SK-N-SH treated with all-trans-retinoic acid at 6 μM for 48 hours (cell line): ENCODE measurements at regions not wholly inside any gene's neighbourhood (a gene's known extent, or its start where the extent isn't known, plus 50 kb on each side); places are given as distances from the start of the nearest gene placed in this dataset.

Source experiments
- ATAC-seq: fragments of 200-7000 bp; cut with Tn5 transposase; 3 replicates; pipeline ENCODE4 v1.9.1; 2020; ENCODE audit warnings: mild to moderate bottlenecking, moderate library complexity
- ARNTL ChIP-seq: fragments of 450-650 bp; formaldehyde crosslinking; IDR thresholded peaks from 2 replicates; pipeline ENCODE4 v1.5.0; 2020; ENCODE audit warnings: low read depth, mild to moderate bottlenecking, moderate library complexity, borderline replicate concordance
- CSDC2 ChIP-seq: fragments of 250-450 bp; sonication (Bioruptor Pico); IDR thresholded peaks from 2 replicates; pipeline ENCODE4 v1.5.0; 2020; ENCODE audit warnings: mild to moderate bottlenecking, moderate library complexity
- CSRNP3 ChIP-seq: fragments of 250-450 bp; sonication (Bioruptor Pico); IDR thresholded peaks from 2 replicates; pipeline ENCODE4 v1.5.1; 2021; ENCODE audit warnings: mild to moderate bottlenecking, moderate library complexity
- ESRRG ChIP-seq: fragments of 250-450 bp; sonication (Bioruptor Pico); IDR thresholded peaks from 2 replicates; pipeline ENCODE4 v1.6.1; 2021; ENCODE audit warnings: mild to moderate bottlenecking
- GLIS3 ChIP-seq: fragments of 250-450 bp; sonication (Bioruptor Pico); IDR thresholded peaks from 2 replicates; pipeline ENCODE4 v1.5.0; 2020; ENCODE audit warnings: mild to moderate bottlenecking, moderate library complexity
- ISL1 ChIP-seq: fragments of 250-450 bp; sonication (Bioruptor Pico); IDR thresholded peaks from 2 replicates; pipeline ENCODE4 v2.1.2; 2022; ENCODE audit warnings: mild to moderate bottlenecking, moderate library complexity
- OSR1 ChIP-seq: fragments of 250-450 bp; sonication (Bioruptor Pico); IDR thresholded peaks from 2 replicates; pipeline ENCODE4 v1.8.0; 2022; ENCODE audit warnings: moderate library complexity, mild to moderate bottlenecking, inconsistent platforms
- PPARA ChIP-seq: fragments of 250-450 bp; sonication (Bioruptor Pico); IDR thresholded peaks from 2 replicates; pipeline ENCODE4 v1.5.0; 2020; ENCODE audit warnings: mild to moderate bottlenecking, borderline replicate concordance
- RARB ChIP-seq: fragments of 250-450 bp; sonication (Bioruptor Pico); IDR thresholded peaks from 2 replicates; pipeline ENCODE4 v1.8.0; 2021; ENCODE audit warnings: mild to moderate bottlenecking, moderate library complexity
- SNAI2 ChIP-seq: fragments of 250-450 bp; sonication (Bioruptor Pico); IDR thresholded peaks from 2 replicates; pipeline ENCODE4 v1.5.0; 2020; ENCODE audit warnings: mild to moderate bottlenecking, moderate library complexity
- TCF4 ChIP-seq: fragments of 250-450 bp; sonication (Bioruptor Pico); IDR thresholded peaks from 2 replicates; pipeline ENCODE4 v1.8.0; 2021; ENCODE audit warnings: mild to moderate bottlenecking, moderate library complexity, borderline replicate concordance
- TOX ChIP-seq: fragments of 250-450 bp; sonication (Bioruptor Pico); IDR thresholded peaks from 2 replicates; pipeline ENCODE4 v1.8.0; 2021; ENCODE audit warnings: mild to moderate bottlenecking, moderate library complexity, borderline replicate concordance
- ZC3H10 ChIP-seq: fragments of 250-450 bp; sonication (Bioruptor Pico); IDR thresholded peaks from 2 replicates; pipeline ENCODE4 v1.5.1; 2021; ENCODE audit warnings: mild to moderate bottlenecking, moderate library complexity
- ZFP3 ChIP-seq: fragments of 250-450 bp; sonication (Bioruptor Pico); IDR thresholded peaks from 2 replicates; pipeline ENCODE4 v1.5.0; 2020; ENCODE audit warnings: mild to moderate bottlenecking, moderate library complexity
- ZFP30 ChIP-seq: fragments of 450-650 bp; formaldehyde crosslinking; IDR thresholded peaks from 2 replicates; pipeline ENCODE4 v1.5.0; 2022; ENCODE audit warnings: mild to moderate bottlenecking, moderate library complexity
- ZNF565 ChIP-seq: fragments of 450-650 bp; formaldehyde crosslinking; conservative IDR thresholded peaks from 2 replicates; pipeline ENCODE4 v1.5.0; 2020; ENCODE audit warnings: low read depth, mild to moderate bottlenecking, moderate library complexity
- ZNF70 ChIP-seq: fragments of 450-650 bp; formaldehyde crosslinking; IDR thresholded peaks from 2 replicates; pipeline ENCODE4 v1.5.0; 2020; ENCODE audit warnings: mild to moderate bottlenecking, moderate library complexity
- ZNF8 ChIP-seq: fragments of 450-650 bp; formaldehyde crosslinking; IDR thresholded peaks from 2 replicates; pipeline ENCODE4 v1.5.0; 2020; ENCODE audit warnings: mild to moderate bottlenecking, moderate library complexity
- TF ChIP-seq, protein P1 (sequence below): fragments of 250-450 bp; sonication (Bioruptor Pico); IDR thresholded peaks from 2 replicates; pipeline ENCODE4 v1.8.0; 2020; ENCODE audit warnings: mild to moderate bottlenecking, moderate library complexity, borderline replicate concordance
- TF ChIP-seq, protein P2 (sequence below): fragments of 250-450 bp; sonication (Bioruptor Pico); IDR thresholded peaks from 2 replicates; pipeline ENCODE4 v1.5.1; 2020; ENCODE audit warnings: low read depth, mild to moderate bottlenecking, moderate library complexity
- TF ChIP-seq, protein P3 (sequence below): fragments of 250-450 bp; sonication (Bioruptor Pico); IDR thresholded peaks from 2 replicates; pipeline ENCODE4 v1.5.0; 2020; ENCODE audit warnings: mild to moderate bottlenecking, moderate library complexity

GRCh38 chr3:40745381-40746106 lies 220.8 kb downstream of the ZNF621 start:
- no peak for ATAC-seq
- TF ChIP-seq ARNTL (CRISPR knock-in tag) (no peak), ISL1 (CRISPR knock-in tag) (no peak), ZNF565 (CRISPR knock-in tag) (no peak), ZFP3 (CRISPR knock-in tag) (no peak), TCF4 (CRISPR knock-in tag) (no peak), RARB (CRISPR knock-in tag) (no peak), ESRRG (CRISPR knock-in tag) (no peak), SNAI2 (CRISPR knock-in tag) (no peak), OSR1 (no peak), ZNF8 (no peak)
- TF ChIP-seq, all 23 proteins: peak for 0

DNA sequence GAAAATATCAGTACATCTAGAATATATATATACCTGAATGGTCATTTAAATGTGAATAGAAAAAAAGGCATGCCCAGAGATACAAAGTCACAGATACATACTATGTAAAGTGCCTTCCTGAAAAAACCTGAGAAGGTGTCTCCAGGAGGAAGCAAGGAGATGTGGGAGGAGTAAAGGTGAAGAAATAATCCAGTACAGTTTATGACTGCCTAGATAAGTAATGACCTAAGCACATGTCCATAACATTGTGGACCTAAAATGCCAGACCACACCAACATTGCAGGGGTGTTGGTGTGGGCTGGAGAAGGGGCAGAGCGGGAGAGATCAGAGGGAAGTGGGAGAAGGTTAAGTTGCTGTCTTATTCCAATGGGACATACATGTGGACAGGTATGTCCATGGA lies 226.9 kb downstream of the ZNF621 start:
- no peak for ATAC-seq
- TF ChIP-seq OSR1 (no peak), CSRNP3 (CRISPR knock-in tag) (no peak), TCF4 (CRISPR knock-in tag) (no peak), ARNTL (CRISPR knock-in tag) (no peak), ZNF565 (CRISPR knock-in tag) (no peak), ZFP3 (CRISPR knock-in tag) (no peak), SNAI2 (CRISPR knock-in tag) (no peak), TOX (CRISPR knock-in tag) (no peak), ZC3H10 (CRISPR knock-in tag) (no peak), CSDC2 (CRISPR knock-in tag) (no peak), GLIS3 (CRISPR knock-in tag) (no peak), PPARA (no peak), ZFP30 (CRISPR knock-in tag) (no peak), ZNF70 (CRISPR knock-in tag) (no peak), ISL1 (CRISPR knock-in tag) (no peak)
- TF ChIP-seq, protein P1, sequence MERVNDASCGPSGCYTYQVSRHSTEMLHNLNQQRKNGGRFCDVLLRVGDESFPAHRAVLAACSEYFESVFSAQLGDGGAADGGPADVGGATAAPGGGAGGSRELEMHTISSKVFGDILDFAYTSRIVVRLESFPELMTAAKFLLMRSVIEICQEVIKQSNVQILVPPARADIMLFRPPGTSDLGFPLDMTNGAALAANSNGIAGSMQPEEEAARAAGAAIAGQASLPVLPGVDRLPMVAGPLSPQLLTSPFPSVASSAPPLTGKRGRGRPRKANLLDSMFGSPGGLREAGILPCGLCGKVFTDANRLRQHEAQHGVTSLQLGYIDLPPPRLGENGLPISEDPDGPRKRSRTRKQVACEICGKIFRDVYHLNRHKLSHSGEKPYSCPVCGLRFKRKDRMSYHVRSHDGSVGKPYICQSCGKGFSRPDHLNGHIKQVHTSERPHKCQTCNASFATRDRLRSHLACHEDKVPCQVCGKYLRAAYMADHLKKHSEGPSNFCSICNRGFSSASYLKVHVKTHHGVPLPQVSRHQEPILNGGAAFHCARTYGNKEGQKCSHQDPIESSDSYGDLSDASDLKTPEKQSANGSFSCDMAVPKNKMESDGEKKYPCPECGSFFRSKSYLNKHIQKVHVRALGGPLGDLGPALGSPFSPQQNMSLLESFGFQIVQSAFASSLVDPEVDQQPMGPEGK (CRISPR knock-in tag), result no peak
- TF ChIP-seq, protein P2, sequence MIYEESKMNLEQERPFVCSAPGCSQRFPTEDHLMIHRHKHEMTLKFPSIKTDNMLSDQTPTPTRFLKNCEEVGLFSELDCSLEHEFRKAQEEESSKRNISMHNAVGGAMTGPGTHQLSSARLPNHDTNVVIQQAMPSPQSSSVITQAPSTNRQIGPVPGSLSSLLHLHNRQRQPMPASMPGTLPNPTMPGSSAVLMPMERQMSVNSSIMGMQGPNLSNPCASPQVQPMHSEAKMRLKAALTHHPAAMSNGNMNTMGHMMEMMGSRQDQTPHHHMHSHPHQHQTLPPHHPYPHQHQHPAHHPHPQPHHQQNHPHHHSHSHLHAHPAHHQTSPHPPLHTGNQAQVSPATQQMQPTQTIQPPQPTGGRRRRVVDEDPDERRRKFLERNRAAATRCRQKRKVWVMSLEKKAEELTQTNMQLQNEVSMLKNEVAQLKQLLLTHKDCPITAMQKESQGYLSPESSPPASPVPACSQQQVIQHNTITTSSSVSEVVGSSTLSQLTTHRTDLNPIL (CRISPR knock-in tag), result no peak
- TF ChIP-seq, protein P3, sequence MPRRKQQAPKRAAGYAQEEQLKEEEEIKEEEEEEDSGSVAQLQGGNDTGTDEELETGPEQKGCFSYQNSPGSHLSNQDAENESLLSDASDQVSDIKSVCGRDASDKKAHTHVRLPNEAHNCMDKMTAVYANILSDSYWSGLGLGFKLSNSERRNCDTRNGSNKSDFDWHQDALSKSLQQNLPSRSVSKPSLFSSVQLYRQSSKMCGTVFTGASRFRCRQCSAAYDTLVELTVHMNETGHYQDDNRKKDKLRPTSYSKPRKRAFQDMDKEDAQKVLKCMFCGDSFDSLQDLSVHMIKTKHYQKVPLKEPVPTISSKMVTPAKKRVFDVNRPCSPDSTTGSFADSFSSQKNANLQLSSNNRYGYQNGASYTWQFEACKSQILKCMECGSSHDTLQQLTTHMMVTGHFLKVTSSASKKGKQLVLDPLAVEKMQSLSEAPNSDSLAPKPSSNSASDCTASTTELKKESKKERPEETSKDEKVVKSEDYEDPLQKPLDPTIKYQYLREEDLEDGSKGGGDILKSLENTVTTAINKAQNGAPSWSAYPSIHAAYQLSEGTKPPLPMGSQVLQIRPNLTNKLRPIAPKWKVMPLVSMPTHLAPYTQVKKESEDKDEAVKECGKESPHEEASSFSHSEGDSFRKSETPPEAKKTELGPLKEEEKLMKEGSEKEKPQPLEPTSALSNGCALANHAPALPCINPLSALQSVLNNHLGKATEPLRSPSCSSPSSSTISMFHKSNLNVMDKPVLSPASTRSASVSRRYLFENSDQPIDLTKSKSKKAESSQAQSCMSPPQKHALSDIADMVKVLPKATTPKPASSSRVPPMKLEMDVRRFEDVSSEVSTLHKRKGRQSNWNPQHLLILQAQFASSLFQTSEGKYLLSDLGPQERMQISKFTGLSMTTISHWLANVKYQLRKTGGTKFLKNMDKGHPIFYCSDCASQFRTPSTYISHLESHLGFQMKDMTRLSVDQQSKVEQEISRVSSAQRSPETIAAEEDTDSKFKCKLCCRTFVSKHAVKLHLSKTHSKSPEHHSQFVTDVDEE (CRISPR knock-in tag), result no peak

GRCh38 chr3:40752492-40752891 lies 227.7 kb downstream of the ZNF621 start:
- TF ChIP-seq, protein P1 (CRISPR knock-in tag), result no peak
- no peak for TF ChIP-seq ZFP3 (CRISPR knock-in tag)
- ATAC-seq, result no peak
